ENCODE measurements at regions not wholly inside any gene's neighbourhood (a gene's known extent, or its start where the extent isn't known, plus 50 kb on each side); places are given as distances from the start of the nearest gene placed in this dataset.
"Not testable (repeated sequence)": the region's sequence is repeated elsewhere in the genome, so short reads cannot be mapped to it uniquely, and the experiment has no call there.

GRCh38 chr1:206397501-206397900 lies 72.8 kb upstream of the IKBKE start:
- not testable (repeated sequence) for H3K9me3 ChIP-seq (replicated peaks; ENCODE audit: low read length); H3K4me2 ChIP-seq (ENCODE audit: low read length); H3K4me3 ChIP-seq (ENCODE audit: low read length); H3K27me3 ChIP-seq (ENCODE audit: control insufficient read depth, insufficient read depth, low read length); H3K4me1 ChIP-seq (ENCODE audit: control insufficient read depth, insufficient read depth, low read length); H3K9ac ChIP-seq (ENCODE audit: low read depth, low read length); H3K36me3 ChIP-seq (ENCODE audit: insufficient read depth, low read length)

- H3K4me2 ChIP-seq (ENCODE audit: low read length); H3K9me3 ChIP-seq (replicated peaks; ENCODE audit: low read length); H3K36me3 ChIP-seq (ENCODE audit: insufficient read depth, low read length); H3K27me3 ChIP-seq (ENCODE audit: control insufficient read depth, insufficient read depth, low read length); H3K4me1 ChIP-seq (ENCODE audit: control insufficient read depth, insufficient read depth, low read length); H3K9ac ChIP-seq (ENCODE audit: low read depth, low read length); H3K4me3 ChIP-seq (ENCODE audit: low read length): not testable (repeated sequence)
Measured at GRCh38 chr1:206398261-206398660, 72.0 kb upstream of the IKBKE start.

GRCh38 chr1:206403612-206404307 lies 66.5 kb upstream of the IKBKE start:
- not testable (repeated sequence) for H3K4me1 ChIP-seq (ENCODE audit: control insufficient read depth, insufficient read depth, low read length); H3K9me3 ChIP-seq (replicated peaks; ENCODE audit: low read length); H3K36me3 ChIP-seq (ENCODE audit: insufficient read depth, low read length); H3K4me3 ChIP-seq (ENCODE audit: low read length); H3K27me3 ChIP-seq (ENCODE audit: control insufficient read depth, insufficient read depth, low read length); H3K9ac ChIP-seq (ENCODE audit: low read depth, low read length); H3K4me2 ChIP-seq (ENCODE audit: low read length)

- not testable (repeated sequence) for H3K4me2 ChIP-seq (ENCODE audit: low read length); H3K27me3 ChIP-seq (ENCODE audit: control insufficient read depth, insufficient read depth, low read length); H3K36me3 ChIP-seq (ENCODE audit: insufficient read depth, low read length); H3K4me1 ChIP-seq (ENCODE audit: control insufficient read depth, insufficient read depth, low read length); H3K4me3 ChIP-seq (ENCODE audit: low read length); H3K9me3 ChIP-seq (replicated peaks; ENCODE audit: low read length); H3K9ac ChIP-seq (ENCODE audit: low read depth, low read length)
Measured at GRCh38 chr1:206404309-206405027, 65.8 kb upstream of the IKBKE start.

- not testable (repeated sequence) for H3K9me3 ChIP-seq (replicated peaks; ENCODE audit: low read length); H3K36me3 ChIP-seq (ENCODE audit: insufficient read depth, low read length); H3K9ac ChIP-seq (ENCODE audit: low read depth, low read length); H3K27me3 ChIP-seq (ENCODE audit: control insufficient read depth, insufficient read depth, low read length); H3K4me2 ChIP-seq (ENCODE audit: low read length); H3K4me3 ChIP-seq (ENCODE audit: low read length); H3K4me1 ChIP-seq (ENCODE audit: control insufficient read depth, insufficient read depth, low read length)
Measured at GRCh38 chr1:206405282-206405681, 65.0 kb upstream of the IKBKE start.

GRCh38 chr1:206408371-206409288 lies 61.6 kb upstream of the IKBKE start:
- not testable (repeated sequence) for H3K4me3 ChIP-seq (ENCODE audit: low read length); H3K4me1 ChIP-seq (ENCODE audit: control insufficient read depth, insufficient read depth, low read length); H3K36me3 ChIP-seq (ENCODE audit: insufficient read depth, low read length); H3K9me3 ChIP-seq (replicated peaks; ENCODE audit: low read length); H3K27me3 ChIP-seq (ENCODE audit: control insufficient read depth, insufficient read depth, low read length); H3K9ac ChIP-seq (ENCODE audit: low read depth, low read length); H3K4me2 ChIP-seq (ENCODE audit: low read length)

GRCh38 chr1:206411321-206411720 lies 59.0 kb upstream of the IKBKE start:
- no peak overlapping the region for H3K4me2 ChIP-seq (ENCODE audit: low read length)
- H3K9me3 ChIP-seq (replicated peaks; ENCODE audit: low read length), result no peaks in the 10 kb centered on the region
- peaks cover 2% of the 10 kb centered on the region for H3K36me3 ChIP-seq (ENCODE audit: insufficient read depth, low read length)
- H3K9ac ChIP-seq (ENCODE audit: low read depth, low read length), result no peak overlapping the region
- H3K4me1 ChIP-seq (ENCODE audit: control insufficient read depth, insufficient read depth, low read length), result no peaks in the 10 kb centered on the region
- no peaks in the 10 kb centered on the region for H3K27me3 ChIP-seq (ENCODE audit: control insufficient read depth, insufficient read depth, low read length)
- no peak overlapping the region for H3K4me3 ChIP-seq (ENCODE audit: low read length)

GRCh38 chr1:206415942-206416341 lies 54.3 kb upstream of the IKBKE start:
- peaks cover 16% of the 10 kb centered on the region for H3K4me1 ChIP-seq (ENCODE audit: control insufficient read depth, insufficient read depth, low read length)
- no peaks in the 10 kb centered on the region for H3K27me3 ChIP-seq (ENCODE audit: control insufficient read depth, insufficient read depth, low read length)
- H3K9ac ChIP-seq (ENCODE audit: low read depth, low read length), result no peak overlapping the region
- peaks cover 10% of the 10 kb centered on the region for H3K36me3 ChIP-seq (ENCODE audit: insufficient read depth, low read length)
- H3K4me3 ChIP-seq (ENCODE audit: low read length), result no peak overlapping the region
- no peaks in the 10 kb centered on the region for H3K9me3 ChIP-seq (replicated peaks; ENCODE audit: low read length)
- no peak overlapping the region for H3K4me2 ChIP-seq (ENCODE audit: low read length)

- Histone ChIP-seq H3K9ac (ENCODE audit: low read depth, low read length) (no peak overlapping the region), H3K36me3 (ENCODE audit: insufficient read depth, low read length) (peaks cover 17% of the 10 kb centered on the region), H3K4me1 (ENCODE audit: control insufficient read depth, insufficient read depth, low read length) (peaks cover 16% of the 10 kb centered on the region), H3K9me3 (replicated peaks; ENCODE audit: low read length) (no peaks in the 10 kb centered on the region), H3K4me2 (ENCODE audit: low read length) (no peak overlapping the region), H3K4me3 (ENCODE audit: low read length) (no peak overlapping the region), H3K27me3 (ENCODE audit: control insufficient read depth, insufficient read depth, low read length) (no peaks in the 10 kb centered on the region)
Measured at GRCh38 chr1:206417774-206418614, 52.3 kb upstream of the IKBKE start.

- Histone ChIP-seq H3K36me3 (ENCODE audit: insufficient read depth, low read length) (peaks cover 20% of the 10 kb centered on the region), H3K4me1 (ENCODE audit: control insufficient read depth, insufficient read depth, low read length) (peaks cover 16% of the 10 kb centered on the region), H3K27me3 (ENCODE audit: control insufficient read depth, insufficient read depth, low read length) (no peaks in the 10 kb centered on the region), H3K4me2 (ENCODE audit: low read length) (no peak overlapping the region), H3K4me3 (ENCODE audit: low read length) (no peak overlapping the region), H3K9me3 (replicated peaks; ENCODE audit: low read length) (no peaks in the 10 kb centered on the region), H3K9ac (ENCODE audit: low read depth, low read length) (no peak overlapping the region)
Measured at GRCh38 chr1:206419250-206419649, 51.0 kb upstream of the IKBKE start.

GRCh38 chr1:206419783-206420182 lies 50.5 kb upstream of the IKBKE start:
- Histone ChIP-seq H3K36me3 (ENCODE audit: insufficient read depth, low read length) (peaks cover 20% of the 10 kb centered on the region), H3K27me3 (ENCODE audit: control insufficient read depth, insufficient read depth, low read length) (no peaks in the 10 kb centered on the region), H3K4me3 (ENCODE audit: low read length) (no peak overlapping the region), H3K4me2 (ENCODE audit: low read length) (no peak overlapping the region), H3K9ac (ENCODE audit: low read depth, low read length) (no peak overlapping the region), H3K9me3 (replicated peaks; ENCODE audit: low read length) (no peaks in the 10 kb centered on the region), H3K4me1 (ENCODE audit: control insufficient read depth, insufficient read depth, low read length) (peaks cover 16% of the 10 kb centered on the region)
